GM23248 (cell line): ENCODE measurements at regions not wholly inside any gene's neighbourhood (a gene's known extent, or its start where the extent isn't known, plus 50 kb on each side); places are given as distances from the start of the nearest gene placed in this dataset.

Experiments used
- EZH2 ChIP-seq: fragments of 200-600 bp; sonication (generic); IDR thresholded peaks from 2 replicates; pipeline ENCODE4 v1.6.1; 2018; ENCODE audit warnings: antibody characterized with exemption, mild to moderate bottlenecking; ENCODE audit not compliant: insufficient read depth, poor library complexity, severe bottlenecking
- EZH2phosphoT487 ChIP-seq: fragments of 200-600 bp; sonication (generic); IDR thresholded peaks from 2 replicates; pipeline ENCODE4 v1.6.1; 2018; ENCODE audit warnings: antibody characterized with exemption, moderate library complexity, mild to moderate bottlenecking, low read depth; ENCODE audit not compliant: insufficient read depth

- TF ChIP-seq EZH2 (no peak), EZH2phosphoT487 (no peak)
Measured at GRCh38 chr1:182249201-182249676, 142.4 kb downstream of the GLUL start.
